GM19239 (cell line): ENCODE measurements at regions not wholly inside any gene's neighbourhood (a gene's known extent, or its start where the extent isn't known, plus 50 kb on each side); places are given as distances from the start of the nearest gene placed in this dataset.
"Not testable (repeated sequence)": the region's sequence is repeated elsewhere in the genome, so short reads cannot be mapped to it uniquely, and the experiment has no call there.

ENCODE experiments used
- DNase-seq: peaks from one replicate; pipeline ENCODE4 v3.0.0; 2011; ENCODE audit warnings: low spot score; ENCODE audit not compliant: insufficient read length
- FAIRE-seq: peaks from 2 replicates; lab custom pipeline; 2011; peaks lifted over from hg19 to GRCh38; lab: Jason Lieb, UNC

DNA sequence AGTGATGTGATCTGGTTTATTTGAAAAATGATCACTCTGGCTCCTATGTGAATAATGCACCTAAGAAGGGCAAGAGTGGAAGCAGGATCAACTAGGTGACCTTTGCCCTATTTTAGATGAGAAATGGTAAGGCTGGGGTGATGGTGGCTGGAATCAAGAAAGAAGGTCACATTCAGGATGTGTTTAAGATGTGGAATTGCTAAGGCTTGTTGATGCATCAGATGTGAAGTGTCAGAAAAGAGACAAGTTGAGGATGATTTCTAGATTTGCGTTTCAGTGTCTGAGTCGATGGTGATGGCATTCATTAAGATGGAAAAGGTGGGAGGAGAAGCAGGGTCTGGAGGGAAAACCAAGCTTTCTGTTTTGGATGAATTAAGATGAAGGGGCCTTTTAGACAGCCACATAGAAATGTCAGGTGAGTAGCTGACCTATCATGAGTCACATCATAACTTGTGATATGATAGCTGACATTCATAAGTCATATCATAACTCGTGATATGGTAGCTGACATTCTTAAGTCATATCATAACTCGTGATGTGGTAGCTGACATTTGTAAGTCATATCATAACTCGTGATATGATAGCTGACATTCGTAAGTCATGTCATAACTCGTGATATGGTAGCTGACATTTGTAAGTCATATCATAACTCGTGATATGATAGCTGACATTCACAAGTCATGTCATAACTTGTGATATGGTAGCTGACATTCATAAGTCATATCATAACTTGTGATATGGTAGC, 101.2 kb upstream of the SEC11C start:
- no peak for DNase-seq
- FAIRE-seq: no peak

- not testable (repeated sequence) for FAIRE-seq, DNase-seq
Observed at GRCh38 chr18:59039040-59039320, 100.7 kb upstream of the SEC11C start.

- DNase-seq: no peak
- no peak for FAIRE-seq
Observed at GRCh38 chr18:59039449-59039848, 100.2 kb upstream of the SEC11C start.

- FAIRE-seq (no peak), DNase-seq (no peak)
Observed at GRCh38 chr18:59040770-59041148, 98.9 kb upstream of the SEC11C start.

GRCh38 chr18:59041296-59041695, 98.4 kb upstream of the SEC11C start:
- no peak for FAIRE-seq
- DNase-seq: no peak

DNA sequence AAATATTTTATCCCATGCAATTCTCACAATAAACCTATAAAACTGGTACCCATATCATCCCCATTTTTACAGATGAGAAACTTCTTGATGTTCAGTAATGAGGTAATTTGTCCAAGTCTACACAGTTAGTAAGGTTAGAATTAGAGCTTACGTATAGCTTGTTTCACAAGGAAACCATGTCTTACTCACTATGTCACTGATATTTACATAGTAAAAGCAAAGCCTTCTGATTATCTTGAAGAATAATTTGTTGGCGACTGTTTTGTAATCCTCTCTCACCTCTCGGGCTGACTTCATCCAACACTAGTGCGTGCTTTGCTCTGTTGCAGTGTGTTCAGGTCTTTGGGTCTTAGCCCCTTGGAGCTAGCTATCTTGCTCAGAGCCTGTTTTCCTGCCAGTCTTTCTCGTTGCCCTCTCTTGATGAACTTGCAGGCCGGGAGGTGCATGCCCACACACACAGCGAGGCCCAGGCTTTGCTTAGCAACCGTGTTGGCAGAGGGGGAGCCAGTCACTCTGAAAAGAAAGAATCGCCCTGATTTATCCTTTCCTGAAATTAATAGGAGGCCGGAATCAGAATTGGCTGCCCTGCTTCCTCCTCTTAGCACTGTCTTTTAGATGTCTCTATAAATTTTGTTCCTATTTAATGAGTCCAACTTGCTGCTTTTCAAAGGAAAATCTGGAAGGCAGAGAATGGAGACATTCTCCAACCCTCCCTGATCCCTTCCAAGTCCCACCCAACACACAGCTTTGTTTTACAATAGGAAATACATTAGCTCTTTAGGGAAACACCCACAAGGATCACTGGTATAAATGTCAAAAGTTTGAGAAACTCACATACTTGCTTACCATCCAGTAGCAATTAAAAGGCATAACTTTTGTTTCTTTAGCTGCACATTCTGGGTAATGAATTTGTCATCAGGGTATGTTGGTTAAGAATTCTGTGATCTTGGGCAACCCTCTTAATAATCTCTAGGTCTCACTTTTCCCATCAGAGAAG, 97.6 kb upstream of the SEC11C start:
- DNase-seq (no peak), FAIRE-seq (no peak)

DNA sequence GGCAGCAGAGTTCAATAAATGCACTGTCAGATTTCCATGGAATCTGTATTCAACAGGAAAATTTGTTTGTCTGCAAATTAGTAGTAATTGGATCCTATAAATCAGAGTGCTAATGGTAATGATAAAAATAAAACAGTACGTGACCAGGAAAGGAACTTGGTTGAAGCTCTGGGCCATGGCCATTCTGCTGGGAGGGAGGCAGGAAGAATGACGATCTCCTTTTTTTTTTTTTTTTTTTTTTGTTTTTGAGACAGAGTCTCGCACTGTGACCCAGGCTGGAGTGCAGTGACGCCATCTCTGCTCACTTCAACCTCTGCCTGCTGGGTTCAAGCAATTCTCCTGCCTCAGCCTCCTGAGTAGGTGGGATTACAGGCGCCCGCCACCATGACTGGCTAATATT, 94.8 kb upstream of the SEC11C start:
- FAIRE-seq: no peak
- no peak for DNase-seq

- DNase-seq (no peak), FAIRE-seq (no peak)
Observed at GRCh38 chr18:59047321-59048047, 92.2 kb upstream of the SEC11C start.

- no peak for FAIRE-seq
- DNase-seq: no peak
Observed at GRCh38 chr18:59048048-59048363, 91.7 kb upstream of the SEC11C start.

DNA sequence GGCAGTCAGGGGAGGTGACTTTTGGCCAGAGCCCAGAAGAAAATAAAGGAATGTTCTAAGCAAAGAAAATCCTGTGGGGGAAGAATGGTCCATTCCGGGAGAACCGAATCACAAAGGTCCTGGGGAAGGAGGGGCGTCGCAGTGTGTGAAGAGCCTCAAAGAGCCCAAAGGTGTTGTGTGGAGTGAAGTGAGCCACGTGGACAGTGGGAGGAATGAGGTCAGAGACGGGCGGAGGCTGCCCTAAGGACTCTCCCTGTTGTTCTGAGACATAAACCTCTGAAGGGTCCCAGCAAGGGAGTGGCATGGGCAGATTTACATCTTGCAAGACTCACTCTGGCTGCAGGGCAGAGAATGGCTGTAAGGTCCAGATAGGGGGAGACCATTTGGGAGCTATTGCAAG, 91.3 kb upstream of the SEC11C start:
- FAIRE-seq: no peak
- DNase-seq: no peak

DNA sequence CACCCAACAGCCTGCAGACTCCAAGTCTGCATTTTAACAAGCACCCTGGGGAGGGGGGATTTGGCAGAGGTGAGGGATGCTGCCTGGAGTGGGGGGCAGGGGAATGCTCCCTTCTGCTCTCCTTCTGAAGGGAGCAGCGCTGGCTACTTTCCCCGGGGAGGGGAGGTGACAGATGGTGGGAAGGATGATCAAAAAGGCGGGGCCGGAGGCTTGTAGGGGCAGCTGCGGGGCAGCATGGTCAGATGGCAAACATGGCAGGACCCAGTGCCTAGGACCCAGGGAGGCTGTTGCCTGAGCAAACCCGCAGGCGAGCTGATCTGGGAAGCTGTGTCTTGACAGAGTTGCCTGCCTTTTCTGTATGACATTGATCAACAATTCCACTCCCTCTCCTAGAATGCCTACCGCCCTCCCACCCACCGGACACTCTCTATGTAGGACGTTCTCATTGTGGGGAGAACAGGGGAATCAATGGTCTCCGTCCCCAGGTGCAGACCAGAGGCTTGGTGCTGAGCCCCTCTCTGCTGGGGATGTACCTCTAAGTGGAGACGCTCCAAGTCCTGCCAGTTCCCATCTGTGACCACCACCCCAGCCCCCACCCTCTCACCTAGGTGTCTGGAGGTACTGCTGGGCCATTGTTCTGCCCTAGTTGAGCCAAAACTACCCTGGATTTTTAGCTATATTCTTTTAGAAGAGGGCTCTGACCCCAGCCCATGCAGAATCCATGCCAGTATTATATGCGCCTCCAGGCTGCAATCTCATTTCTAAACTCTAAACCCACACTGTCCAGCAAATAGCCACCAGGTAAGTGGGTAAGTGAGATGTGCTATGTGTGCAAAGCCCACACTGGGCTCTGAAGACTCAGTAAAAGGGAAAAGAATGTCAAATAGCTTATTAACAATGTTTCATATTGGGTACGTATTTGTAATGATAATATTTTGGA, 89.7 kb upstream of the SEC11C start:
- DNase-seq (no peak), FAIRE-seq (no peak)

- no peak for DNase-seq
Observed at GRCh38 chr18:59050661-59051057, 89.0 kb upstream of the SEC11C start.

DNA sequence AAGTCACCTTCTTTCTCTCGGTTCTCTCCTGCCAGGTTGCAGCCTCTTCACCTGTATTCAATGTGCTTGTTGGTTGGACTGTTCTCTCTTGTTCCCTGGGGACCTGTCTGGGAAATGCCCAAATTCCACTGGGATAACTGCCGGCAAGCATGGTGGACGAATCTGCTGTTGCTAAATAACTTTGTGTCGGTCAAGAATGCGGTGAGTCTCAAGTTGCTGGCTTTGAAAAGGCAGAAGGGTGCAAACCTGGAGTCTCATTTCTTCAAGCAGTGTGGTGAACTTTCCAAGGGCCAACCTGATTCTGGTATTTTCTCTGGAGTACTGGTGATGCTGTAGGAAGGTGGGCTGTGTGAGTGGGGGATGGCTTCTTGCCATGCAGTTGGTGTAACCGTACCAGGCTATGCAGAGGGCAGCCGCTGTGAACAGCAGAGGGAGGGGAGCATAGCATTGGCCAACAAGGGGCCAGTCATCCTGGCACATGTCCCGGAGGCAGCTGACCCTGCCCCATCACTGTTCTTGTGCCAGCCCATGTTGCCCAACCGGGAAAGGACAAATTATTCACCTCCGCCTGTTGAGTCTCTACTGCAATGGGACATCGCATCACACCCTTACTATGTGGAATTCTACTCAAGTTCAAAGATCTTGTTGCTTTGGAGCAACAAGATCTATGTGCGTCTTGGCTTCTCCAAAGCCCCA, 88.1 kb upstream of the SEC11C start:
- no peak for FAIRE-seq
- DNase-seq: no peak

More at GRCh38 chr18:59050661-59051057, 89.0 kb upstream of the SEC11C start:
- FAIRE-seq: no peak

DNA sequence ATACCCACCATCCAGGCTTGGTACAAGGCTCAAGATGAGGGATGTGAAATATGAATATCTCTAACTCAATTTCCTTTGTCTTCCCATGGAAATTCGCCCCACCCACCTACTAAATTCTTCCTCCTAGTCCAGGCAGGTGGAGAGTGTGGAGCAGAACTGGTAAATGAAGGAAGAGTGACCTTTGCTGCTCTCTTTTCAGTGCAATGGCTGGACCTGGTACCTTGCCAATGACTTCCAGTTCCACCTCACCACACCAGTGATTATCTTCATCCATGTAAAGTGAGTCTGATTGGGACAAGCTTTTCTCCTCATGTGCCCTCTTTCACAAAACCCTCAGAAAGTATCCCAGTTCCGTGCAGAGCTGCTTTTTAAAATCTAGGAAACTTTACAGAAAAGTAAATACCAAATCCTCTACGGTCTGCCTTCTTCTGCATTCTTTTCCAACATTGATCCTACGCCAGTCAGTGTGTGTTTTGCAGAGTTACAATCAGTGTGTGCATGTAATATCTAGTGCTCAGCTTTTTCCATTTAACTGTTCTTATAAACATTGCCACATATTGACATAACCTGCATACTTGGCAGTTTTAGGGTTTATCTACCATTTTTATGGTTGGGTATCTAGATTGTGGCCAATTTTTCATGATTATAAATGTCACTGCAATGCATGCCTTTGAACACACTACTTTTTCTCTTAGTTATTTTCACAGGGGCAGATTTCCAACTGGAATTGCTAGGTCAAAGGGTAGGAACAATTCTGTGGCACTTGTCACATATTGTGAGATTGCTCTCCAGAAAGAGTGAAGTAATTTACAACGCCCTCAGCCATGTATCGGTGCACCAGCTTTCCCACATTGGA, 86.5 kb upstream of the SEC11C start:
- no peak for FAIRE-seq
- no peak for DNase-seq

DNA sequence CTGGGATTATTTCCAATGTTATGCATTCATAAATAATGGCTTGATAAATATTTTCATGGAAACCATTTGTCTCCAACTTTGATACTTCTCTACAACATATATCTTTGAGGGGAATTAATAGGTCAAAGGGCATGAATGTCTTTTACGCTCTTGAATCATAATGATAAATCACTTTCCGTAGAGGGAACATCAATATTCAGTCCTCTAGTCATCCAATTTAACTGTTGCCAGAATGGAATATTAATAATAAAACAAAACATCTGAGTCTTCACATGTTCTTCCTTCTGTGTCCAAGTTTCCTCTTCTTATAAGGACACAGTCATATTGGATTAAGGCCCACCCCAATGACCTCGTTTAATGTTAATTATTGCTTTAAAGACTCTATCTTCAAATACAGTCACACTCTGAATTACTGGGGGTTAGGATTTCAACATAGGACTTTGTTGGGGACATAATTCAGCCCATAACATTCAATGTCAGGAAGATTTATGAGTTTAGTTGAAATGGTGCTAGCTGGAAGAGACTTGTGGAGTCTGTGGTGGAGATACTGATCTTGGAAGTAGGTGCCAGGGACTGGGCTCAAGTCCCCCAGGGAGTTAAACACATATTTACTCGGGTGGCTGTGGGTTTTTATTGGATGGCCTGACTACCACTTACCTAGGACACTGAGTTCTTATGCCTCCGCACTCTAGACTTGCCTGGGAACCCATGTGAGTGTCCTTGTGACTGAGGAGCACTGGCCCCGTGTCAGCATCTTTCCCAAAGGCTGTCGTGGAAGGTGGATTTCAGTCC, 85.0 kb upstream of the SEC11C start:
- DNase-seq (no peak), FAIRE-seq (no peak)

GRCh38 chr18:59055345-59056032, 84.2 kb upstream of the SEC11C start:
- DNase-seq (no peak), FAIRE-seq (no peak)
